PC-3 (cell line): ENCODE measurements at regions not wholly inside any gene's neighbourhood (a gene's known extent, or its start where the extent isn't known, plus 50 kb on each side); places are given as distances from the start of the nearest gene placed in this dataset.
"Not testable (repeated sequence)": the region's sequence is repeated elsewhere in the genome, so short reads cannot be mapped to it uniquely, and the experiment has no call there.

Experiments used
- ATAC-seq: fragments of 200-7000 bp; cut with Tn5 transposase; 2 replicates; pipeline ENCODE4 v1.9.1; 2020; ENCODE audit warnings: mild to moderate bottlenecking, moderate library complexity
- BruUV-seq: library from RNA; stranded (reverse); fragments of 400-500 nt; replicated peaks from 2 replicates; lab custom pipeline; 2021; lab: Mats Ljungman, UMichigan
- CTCF ChIA-PET: fragments of 300-600 bp; sonication (Branson Sonifier 250); formaldehyde crosslinking; loops from one replicate; lab custom pipeline; 2022; ENCODE audit warnings: antibody characterized with exemption; lab: Charles Lee
- POLR2A ChIA-PET: fragments of 300-600 bp; sonication (Branson Sonifier 250); formaldehyde crosslinking; loops from one replicate; lab custom pipeline; 2022; ENCODE audit warnings: antibody characterized with exemption; ENCODE audit not compliant: unreplicated experiment; lab: Charles Lee
- DNase-seq: peaks from one replicate; pipeline ENCODE4 v3.0.0-alpha.2; 2015
- H2AFZ ChIP-seq: fragments of 300-600 bp; sonication (generic); 2 replicates; pipeline ENCODE4 v1.6.0; 2016; ENCODE audit warnings: antibody characterized with exemption, low read length
- H3F3A ChIP-seq: fragments of 300-600 bp; sonication (generic); one replicate; pipeline ENCODE4 v1.6.0; 2017; ENCODE audit warnings: antibody characterized with exemption, low read length, control low read depth, mild to moderate bottlenecking; ENCODE audit not compliant: unreplicated experiment
- H3K27ac ChIP-seq: fragments of 300-600 bp; sonication (generic); 2 replicates; pipeline ENCODE4 v1.5.1; 2016; ENCODE audit warnings: mild to moderate bottlenecking, low read length
- H3K27me3 ChIP-seq: fragments of 300-600 bp; sonication (generic); 2 replicates; pipeline ENCODE4 v1.6.1; 2016; ENCODE audit warnings: low read length, mixed read lengths
- H3K36me3 ChIP-seq: fragments of 300-600 bp; sonication (generic); 2 replicates; pipeline ENCODE4 v1.6.1; 2016; ENCODE audit warnings: low read depth, mixed run types, low read length, mixed read lengths
- H3K4me1 ChIP-seq: fragments of 300-600 bp; sonication (generic); 2 replicates; pipeline ENCODE4 v1.5.1; 2016; ENCODE audit warnings: low read length; ENCODE audit not compliant: insufficient read depth
- H3K4me2 ChIP-seq: fragments of 300-600 bp; sonication (generic); 2 replicates; pipeline ENCODE4 v1.6.0; 2016; ENCODE audit warnings: low read length
- H3K4me3 ChIP-seq: fragments of 300-600 bp; sonication (generic); 2 replicates; pipeline ENCODE4 v1.5.1; 2016; ENCODE audit warnings: mild to moderate bottlenecking, low read length, mixed read lengths
- H3K79me2 ChIP-seq: fragments of 300-600 bp; sonication (generic); 2 replicates; pipeline ENCODE4 v1.6.1; 2017; ENCODE audit warnings: low read length, mixed read lengths
- H3K9ac ChIP-seq: fragments of 300-600 bp; sonication (generic); 2 replicates; pipeline ENCODE4 v1.6.0; 2016; ENCODE audit warnings: mild to moderate bottlenecking, low read length
- H3K9me2 ChIP-seq: fragments of 300-600 bp; sonication (generic); replicated peaks from 2 replicates; pipeline ENCODE4 v1.6.1; 2016; ENCODE audit warnings: mixed run types, low read length, mixed read lengths
- H3K9me3 ChIP-seq: fragments of 300-600 bp; sonication (generic); 2 replicates; pipeline ENCODE4 v1.6.1; 2016; ENCODE audit warnings: low read length, mixed read lengths
- H4K20me1 ChIP-seq: fragments of 300-600 bp; sonication (generic); 2 replicates; pipeline ENCODE4 v1.6.1; 2016; ENCODE audit warnings: low read length, mixed read lengths
- CTCF ChIP-seq: fragments of 300-600 bp; sonication (generic); conservative IDR thresholded peaks from 2 replicates; pipeline ENCODE4 v1.5.1; 2017; ENCODE audit warnings: antibody characterized with exemption, low read depth, mild to moderate bottlenecking, low read length
- EZH2 ChIP-seq: fragments of 300-600 bp; sonication (generic); IDR thresholded peaks from one replicate; pipeline ENCODE4 v1.6.1; 2017; ENCODE audit warnings: antibody characterized with exemption, mild to moderate bottlenecking, low read length; ENCODE audit not compliant: unreplicated experiment
- EZH2phosphoT487 ChIP-seq: fragments of 300-600 bp; sonication (generic); IDR thresholded peaks from 2 replicates; pipeline ENCODE4 v1.6.1; 2018; ENCODE audit warnings: mild to moderate bottlenecking, antibody characterized with exemption, low read length, borderline replicate concordance
- intact Hi-C: fragments of 100-400 bp; cut with micrococcal nuclease; formaldehyde crosslinking; loops from 2 replicates; pipeline ENCODE4 v1.9.0; 2023

GRCh38 chr17:33709881-33710280 lies 416.8 kb upstream of the ASIC2 start:
- no peaks in the 10 kb centered on the region for H3K4me1 ChIP-seq
- H2AFZ ChIP-seq = no peak overlapping the region
- H3K4me3 ChIP-seq = no peak overlapping the region
- no peaks in the 10 kb centered on the region for H3K9me3 ChIP-seq
- H3K9me2 ChIP-seq = no peaks in the 10 kb centered on the region
- no peaks in the 10 kb centered on the region for H3K27me3 ChIP-seq
- ChIA-PET CTCF (no interaction called here), POLR2A (no interaction called here)
- no peaks in the 10 kb centered on the region for H3F3A ChIP-seq
- TF ChIP-seq EZH2 (no peak), EZH2phosphoT487 (no peak), CTCF (no peak)
- intact Hi-C loops = no loop called here
- no peak for ATAC-seq
- DNase-seq = no peak
- H3K27ac ChIP-seq = no peak overlapping the region
- H3K79me2 ChIP-seq = no peaks in the 10 kb centered on the region
- H3K9ac ChIP-seq = no peak overlapping the region
- no peaks in the 10 kb centered on the region for H4K20me1 ChIP-seq
- no peak overlapping the region for H3K4me2 ChIP-seq
- no peaks in the 10 kb centered on the region for H3K36me3 ChIP-seq
- BruUV-seq = no TSS peak

GRCh38 chr17:33712120-33712519 lies 419.0 kb upstream of the ASIC2 start:
- no TSS peak for BruUV-seq
- intact Hi-C loops = no loop called here

GRCh38 chr17:33716957-33717356 lies 423.9 kb upstream of the ASIC2 start:
- H3K27me3 ChIP-seq = no peaks in the 10 kb centered on the region

More at GRCh38 chr17:33712120-33712519, 419.0 kb upstream of the ASIC2 start:
- no peaks in the 10 kb centered on the region for H3K79me2 ChIP-seq
- no peak overlapping the region for H3K9ac ChIP-seq
- H3K36me3 ChIP-seq = no peaks in the 10 kb centered on the region
- ATAC-seq = no peak
- H3K4me3 ChIP-seq = no peak overlapping the region
- no peaks in the 10 kb centered on the region for H3F3A ChIP-seq
- ChIA-PET CTCF (no interaction called here), POLR2A (no interaction called here)
- H3K4me1 ChIP-seq = no peaks in the 10 kb centered on the region
- H4K20me1 ChIP-seq = no peaks in the 10 kb centered on the region
- no peaks in the 10 kb centered on the region for H3K9me3 ChIP-seq
- DNase-seq = no peak
- H3K27ac ChIP-seq = no peak overlapping the region
- no peak overlapping the region for H3K4me2 ChIP-seq
- no peaks in the 10 kb centered on the region for H3K27me3 ChIP-seq
- H3K9me2 ChIP-seq = no peaks in the 10 kb centered on the region
- no peak overlapping the region for H2AFZ ChIP-seq
- TF ChIP-seq EZH2 (no peak), EZH2phosphoT487 (no peak), CTCF (no peak)

GRCh38 chr17:33723736-33724135 lies 430.6 kb upstream of the ASIC2 start:
- H3K27ac ChIP-seq, BruUV-seq, H3K9me2 ChIP-seq, H3K4me1 ChIP-seq, H3K27me3 ChIP-seq, H3K36me3 ChIP-seq, H3K9me3 ChIP-seq, H2AFZ ChIP-seq, H3K4me2 ChIP-seq, intact Hi-C loops, H3F3A ChIP-seq, ATAC-seq, H3K9ac ChIP-seq, H4K20me1 ChIP-seq, CTCF ChIA-PET, DNase-seq, H3K79me2 ChIP-seq, H3K4me3 ChIP-seq: not testable (repeated sequence)
- POLR2A ChIA-PET = interaction anchor here (0.7 kb wide), 1 partner anchor 1012 kb away, joined by 3 read pairs; no protein-coding TSS in a partner anchor

More at GRCh38 chr17:33716957-33717356, 423.9 kb upstream of the ASIC2 start:
- Histone ChIP-seq H3K27ac (no peak overlapping the region), H3K9me3 (no peaks in the 10 kb centered on the region), H4K20me1 (no peaks in the 10 kb centered on the region), H3F3A (no peaks in the 10 kb centered on the region), H3K9ac (no peak overlapping the region), H3K4me2 (no peak overlapping the region), H3K9me2 (no peaks in the 10 kb centered on the region), H2AFZ (no peak overlapping the region), H3K4me3 (no peak overlapping the region), H3K4me1 (no peaks in the 10 kb centered on the region), H3K36me3 (no peaks in the 10 kb centered on the region), H3K79me2 (no peaks in the 10 kb centered on the region)
- POLR2A ChIA-PET = no interaction called here
- BruUV-seq = no TSS peak
- CTCF ChIA-PET = no interaction called here
- TF ChIP-seq CTCF (no peak), EZH2 (no peak), EZH2phosphoT487 (no peak)
- intact Hi-C loops = no loop called here
- no peak for DNase-seq
- ATAC-seq = no peak
